Parathyroid adenoma (tissue), 2 donors: ENCODE measurements at regions not wholly inside any gene's neighbourhood (a gene's known extent, or its start where the extent isn't known, plus 50 kb on each side); places are given as distances from the start of the nearest gene placed in this dataset.

ENCODE experiments used
- H2AFZ ChIP-seq: fragments of 300-600 bp; sonication (generic); one replicate; pipeline ENCODE4 v1.7.0; 2017; ENCODE audit warnings: antibody characterized with exemption, mild to moderate bottlenecking
- H3K27ac ChIP-seq: fragments of 300-600 bp; sonication (generic); one replicate; pipeline ENCODE4 v1.7.0; 2017
- H3K27me3 ChIP-seq: fragments of 300-600 bp; sonication (generic); one replicate; pipeline ENCODE4 v1.7.0; 2017; ENCODE audit warnings: low read length; ENCODE audit not compliant: control insufficient read depth, insufficient read depth
- H3K36me3 ChIP-seq: fragments of 300-600 bp; sonication (generic); one replicate; pipeline ENCODE4 v1.7.0; 2017; ENCODE audit warnings: low read length; ENCODE audit not compliant: control insufficient read depth, insufficient read depth
- H3K4me1 ChIP-seq: fragments of 300-600 bp; sonication (generic); one replicate; pipeline ENCODE4 v1.7.0; 2017; ENCODE audit warnings: control low read depth
- H3K4me2 ChIP-seq: fragments of 300-600 bp; sonication (generic); one replicate; pipeline ENCODE4 v1.7.0; 2017; ENCODE audit warnings: low read length
- H3K4me3 ChIP-seq: fragments of 300-600 bp; sonication (generic); one replicate; pipeline ENCODE4 v1.7.0; 2017; ENCODE audit warnings: low read depth, low read length
- H3K79me2 ChIP-seq: fragments of 300-600 bp; sonication (generic); one replicate; pipeline ENCODE4 v1.7.0; 2017; ENCODE audit warnings: control low read depth
- H3K9ac ChIP-seq: fragments of 300-600 bp; sonication (generic); one replicate; pipeline ENCODE4 v1.7.0; 2017; ENCODE audit warnings: mild to moderate bottlenecking
- H3K9me3 ChIP-seq: fragments of 300-600 bp; sonication (generic); one replicate; pipeline ENCODE4 v1.7.0; 2017; ENCODE audit warnings: low read length; ENCODE audit not compliant: control insufficient read depth
- TF ChIP-seq, protein P1 (sequence below): fragments of 300-600 bp; sonication (generic); IDR thresholded peaks from one replicate; pipeline ENCODE4 v1.7.0; 2017; ENCODE audit warnings: antibody characterized with exemption, mild to moderate bottlenecking
- donor health status: primary hyperparathyroidism.

- no peak overlapping the region for H3K27ac ChIP-seq
- H2AFZ ChIP-seq, result no peak overlapping the region
- H3K9ac ChIP-seq, result no peak overlapping the region
- TF ChIP-seq, protein P1, sequence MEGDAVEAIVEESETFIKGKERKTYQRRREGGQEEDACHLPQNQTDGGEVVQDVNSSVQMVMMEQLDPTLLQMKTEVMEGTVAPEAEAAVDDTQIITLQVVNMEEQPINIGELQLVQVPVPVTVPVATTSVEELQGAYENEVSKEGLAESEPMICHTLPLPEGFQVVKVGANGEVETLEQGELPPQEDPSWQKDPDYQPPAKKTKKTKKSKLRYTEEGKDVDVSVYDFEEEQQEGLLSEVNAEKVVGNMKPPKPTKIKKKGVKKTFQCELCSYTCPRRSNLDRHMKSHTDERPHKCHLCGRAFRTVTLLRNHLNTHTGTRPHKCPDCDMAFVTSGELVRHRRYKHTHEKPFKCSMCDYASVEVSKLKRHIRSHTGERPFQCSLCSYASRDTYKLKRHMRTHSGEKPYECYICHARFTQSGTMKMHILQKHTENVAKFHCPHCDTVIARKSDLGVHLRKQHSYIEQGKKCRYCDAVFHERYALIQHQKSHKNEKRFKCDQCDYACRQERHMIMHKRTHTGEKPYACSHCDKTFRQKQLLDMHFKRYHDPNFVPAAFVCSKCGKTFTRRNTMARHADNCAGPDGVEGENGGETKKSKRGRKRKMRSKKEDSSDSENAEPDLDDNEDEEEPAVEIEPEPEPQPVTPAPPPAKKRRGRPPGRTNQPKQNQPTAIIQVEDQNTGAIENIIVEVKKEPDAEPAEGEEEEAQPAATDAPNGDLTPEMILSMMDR, result no peak
- H3K4me1 ChIP-seq, result no peaks in the 10 kb centered on the region
- H3K27me3 ChIP-seq, result peaks cover 2% of the 10 kb centered on the region
- H3K36me3 ChIP-seq, result no peaks in the 10 kb centered on the region
- H3K4me2 ChIP-seq, result no peak overlapping the region
- H3K79me2 ChIP-seq, result no peaks in the 10 kb centered on the region
- no peak overlapping the region for H3K4me3 ChIP-seq
- no peaks in the 10 kb centered on the region for H3K9me3 ChIP-seq
Observed at GRCh38 chr16:86380030-86380429, 130.3 kb upstream of the FOXF1 start.

DNA sequence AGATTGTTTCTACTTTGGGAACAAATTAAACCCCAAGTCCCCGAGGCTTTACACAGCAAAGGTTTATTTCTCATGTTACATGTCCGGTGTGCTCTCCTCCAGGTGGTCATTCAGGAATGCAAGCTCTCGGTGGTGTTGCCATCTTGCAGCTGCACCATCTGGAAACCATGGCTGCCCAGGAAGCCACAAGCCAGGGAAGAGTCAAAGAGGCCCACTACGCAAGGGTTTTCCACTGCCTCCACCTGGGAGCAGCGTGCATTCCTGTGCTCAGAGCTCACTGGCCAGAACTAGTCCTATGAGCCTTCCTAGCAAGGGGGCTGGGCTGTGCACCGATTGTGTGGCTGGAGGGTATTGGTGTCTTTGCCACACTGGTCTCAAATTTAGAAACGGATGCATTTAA lies 128.8 kb upstream of the FOXF1 start:
- no peaks in the 10 kb centered on the region for H3K79me2 ChIP-seq
- H2AFZ ChIP-seq, result no peak overlapping the region
- H3K9me3 ChIP-seq, result no peaks in the 10 kb centered on the region
- H3K4me2 ChIP-seq, result no peak overlapping the region
- H3K36me3 ChIP-seq, result no peaks in the 10 kb centered on the region
- no peak overlapping the region for H3K27ac ChIP-seq
- H3K9ac ChIP-seq, result no peak overlapping the region
- H3K27me3 ChIP-seq, result peaks cover 2% of the 10 kb centered on the region
- TF ChIP-seq, protein P1, result no peak
- H3K4me3 ChIP-seq, result no peak overlapping the region
- no peaks in the 10 kb centered on the region for H3K4me1 ChIP-seq

GRCh38 chr16:86382067-86382773 lies 128.1 kb upstream of the FOXF1 start:
- no peak overlapping the region for H2AFZ ChIP-seq
- H3K36me3 ChIP-seq, result no peaks in the 10 kb centered on the region
- no peak overlapping the region for H3K4me3 ChIP-seq
- peaks cover 2% of the 10 kb centered on the region for H3K27me3 ChIP-seq
- no peak overlapping the region for H3K27ac ChIP-seq
- H3K9ac ChIP-seq, result no peak overlapping the region
- H3K4me1 ChIP-seq, result no peaks in the 10 kb centered on the region
- no peaks in the 10 kb centered on the region for H3K9me3 ChIP-seq
- no peaks in the 10 kb centered on the region for H3K79me2 ChIP-seq
- no peak overlapping the region for H3K4me2 ChIP-seq
- TF ChIP-seq, protein P1, result no peak

DNA sequence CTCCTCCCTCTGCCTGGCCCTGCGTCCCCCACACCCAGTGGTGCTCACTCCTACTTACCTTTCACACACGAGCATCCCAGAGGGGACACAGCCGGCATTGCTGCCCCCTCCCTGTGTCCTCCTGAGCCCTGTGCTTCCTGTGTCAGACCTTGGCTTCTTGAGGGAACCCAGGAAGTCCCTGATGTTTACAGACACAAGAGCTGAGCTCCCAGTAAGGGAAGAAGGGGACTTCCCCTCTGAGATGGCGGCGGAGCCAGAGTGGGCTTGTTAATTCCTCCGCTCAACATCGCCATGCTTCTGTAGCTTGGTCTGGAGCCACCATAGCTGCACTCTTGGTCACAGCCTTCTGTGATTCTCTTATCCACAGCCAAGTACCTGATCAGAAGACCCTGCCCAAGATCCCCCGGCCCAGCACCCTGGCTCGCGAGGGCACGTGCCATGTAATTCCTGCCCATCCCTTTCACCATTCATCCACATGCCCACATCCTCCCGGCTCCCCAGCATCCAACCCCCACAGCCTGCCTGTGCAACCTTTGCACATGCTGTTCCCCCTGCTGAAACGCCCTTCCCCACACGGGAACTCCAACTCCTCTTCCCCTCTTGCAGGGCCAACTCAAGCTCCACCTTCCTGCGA lies 127.4 kb upstream of the FOXF1 start:
- no peak overlapping the region for H3K9ac ChIP-seq
- H3K36me3 ChIP-seq, result no peaks in the 10 kb centered on the region
- H2AFZ ChIP-seq, result no peak overlapping the region
- H3K9me3 ChIP-seq, result no peaks in the 10 kb centered on the region
- no peaks in the 10 kb centered on the region for H3K4me1 ChIP-seq
- TF ChIP-seq, protein P1, result no peak
- H3K27me3 ChIP-seq, result peaks cover 2% of the 10 kb centered on the region
- no peak overlapping the region for H3K27ac ChIP-seq
- H3K4me3 ChIP-seq, result no peak overlapping the region
- H3K4me2 ChIP-seq, result no peak overlapping the region
- no peaks in the 10 kb centered on the region for H3K79me2 ChIP-seq
